A549 (cell line): ENCODE measurements at regions not wholly inside any gene's neighbourhood (a gene's known extent, or its start where the extent isn't known, plus 50 kb on each side); places are given as distances from the start of the nearest gene placed in this dataset.

Experiments
- CBX8 ChIP-seq: fragments of 200-600 bp; sonication (generic); IDR thresholded peaks from 2 replicates; pipeline ENCODE4 v1.6.1; 2016
- EP300 ChIP-seq, 2 experiments: fragments of >200 bp; sonication (Bioruptor Twin); formaldehyde crosslinking; IDR thresholded peaks; 2 replicates in 1 of 2; 3 replicates in 1 of 2; pipeline ENCODE4 v1.6.1; 2016 to 2017
- TF ChIP-seq, protein P1 (sequence below): IDR thresholded peaks from 2 replicates; pipeline ENCODE4 v1.6.1; 2012
- TF ChIP-seq, protein P2 (sequence below): fragments of >200 bp; sonication (Bioruptor Twin); formaldehyde crosslinking; IDR thresholded peaks from 3 replicates; pipeline ENCODE4 v1.5.1; 2016

GRCh38 chr20:52259295-52259694 is 67.7 kb upstream of the ZFP64 start:
- TF ChIP-seq, protein P1, sequence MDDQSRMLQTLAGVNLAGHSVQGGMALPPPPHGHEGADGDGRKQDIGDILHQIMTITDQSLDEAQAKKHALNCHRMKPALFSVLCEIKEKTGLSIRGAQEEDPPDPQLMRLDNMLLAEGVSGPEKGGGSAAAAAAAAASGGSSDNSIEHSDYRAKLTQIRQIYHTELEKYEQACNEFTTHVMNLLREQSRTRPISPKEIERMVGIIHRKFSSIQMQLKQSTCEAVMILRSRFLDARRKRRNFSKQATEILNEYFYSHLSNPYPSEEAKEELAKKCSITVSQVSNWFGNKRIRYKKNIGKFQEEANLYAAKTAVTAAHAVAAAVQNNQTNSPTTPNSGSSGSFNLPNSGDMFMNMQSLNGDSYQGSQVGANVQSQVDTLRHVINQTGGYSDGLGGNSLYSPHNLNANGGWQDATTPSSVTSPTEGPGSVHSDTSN = no peak
- TF ChIP-seq EP300 (IDR thresholded peaks at IDR 0.05) = no peak
- TF ChIP-seq CBX8 = no peak
- TF ChIP-seq, protein P2, sequence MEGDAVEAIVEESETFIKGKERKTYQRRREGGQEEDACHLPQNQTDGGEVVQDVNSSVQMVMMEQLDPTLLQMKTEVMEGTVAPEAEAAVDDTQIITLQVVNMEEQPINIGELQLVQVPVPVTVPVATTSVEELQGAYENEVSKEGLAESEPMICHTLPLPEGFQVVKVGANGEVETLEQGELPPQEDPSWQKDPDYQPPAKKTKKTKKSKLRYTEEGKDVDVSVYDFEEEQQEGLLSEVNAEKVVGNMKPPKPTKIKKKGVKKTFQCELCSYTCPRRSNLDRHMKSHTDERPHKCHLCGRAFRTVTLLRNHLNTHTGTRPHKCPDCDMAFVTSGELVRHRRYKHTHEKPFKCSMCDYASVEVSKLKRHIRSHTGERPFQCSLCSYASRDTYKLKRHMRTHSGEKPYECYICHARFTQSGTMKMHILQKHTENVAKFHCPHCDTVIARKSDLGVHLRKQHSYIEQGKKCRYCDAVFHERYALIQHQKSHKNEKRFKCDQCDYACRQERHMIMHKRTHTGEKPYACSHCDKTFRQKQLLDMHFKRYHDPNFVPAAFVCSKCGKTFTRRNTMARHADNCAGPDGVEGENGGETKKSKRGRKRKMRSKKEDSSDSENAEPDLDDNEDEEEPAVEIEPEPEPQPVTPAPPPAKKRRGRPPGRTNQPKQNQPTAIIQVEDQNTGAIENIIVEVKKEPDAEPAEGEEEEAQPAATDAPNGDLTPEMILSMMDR = no peak
